HG03045 (cell line): ENCODE measurements at regions not wholly inside any gene's neighbourhood (a gene's known extent, or its start where the extent isn't known, plus 50 kb on each side); places are given as distances from the start of the nearest gene placed in this dataset.
"Not testable (repeated sequence)": the region's sequence is repeated elsewhere in the genome, so short reads cannot be mapped to it uniquely, and the experiment has no call there.

Experiments
- ATAC-seq: cut with Tn5 transposase; IDR thresholded peaks from one replicate; pipeline ENCODE4 v1.9.1; 2021; ENCODE audit warnings: mild to moderate bottlenecking, moderate library complexity; ENCODE audit not compliant: unreplicated experiment

GRCh38 chr3:148453781-148454191 lies 243.9 kb upstream of the AGTR1 start:
- no peak for ATAC-seq

GRCh38 chr3:148455098-148455497 lies 242.6 kb upstream of the AGTR1 start:
- no peak for ATAC-seq

GRCh38 chr3:148457886-148458285 lies 239.8 kb upstream of the AGTR1 start:
- no peak for ATAC-seq

GRCh38 chr3:148459931-148460513 lies 237.7 kb upstream of the AGTR1 start:
- no peak for ATAC-seq

- ATAC-seq: no peak
Observed at GRCh38 chr3:148460686-148461085, 237.0 kb upstream of the AGTR1 start.

GRCh38 chr3:148464246-148464645 lies 233.5 kb upstream of the AGTR1 start:
- ATAC-seq: no peak

- no peak for ATAC-seq
Observed at GRCh38 chr3:148466143-148466542, 231.6 kb upstream of the AGTR1 start.

- no peak for ATAC-seq
Observed at GRCh38 chr3:148466980-148467740, 230.5 kb upstream of the AGTR1 start.

GRCh38 chr3:148477375-148477774 lies 220.3 kb upstream of the AGTR1 start:
- ATAC-seq: no peak

- ATAC-seq: no peak
Observed at GRCh38 chr3:148493631-148494030, 204.1 kb upstream of the AGTR1 start.

- ATAC-seq: no peak
Observed at GRCh38 chr3:148494451-148494850, 203.3 kb upstream of the AGTR1 start.

GRCh38 chr3:148500881-148501280 lies 196.8 kb upstream of the AGTR1 start:
- no peak for ATAC-seq

GRCh38 chr3:148510116-148510515 lies 187.6 kb upstream of the AGTR1 start:
- ATAC-seq: no peak

GRCh38 chr3:148510561-148510960 lies 187.1 kb upstream of the AGTR1 start:
- no peak for ATAC-seq

GRCh38 chr3:148512648-148513047 lies 185.1 kb upstream of the AGTR1 start:
- ATAC-seq: no peak

- ATAC-seq: no peak
Observed at GRCh38 chr3:148513096-148513543, 184.6 kb upstream of the AGTR1 start.

GRCh38 chr3:148518520-148518919 lies 179.2 kb upstream of the AGTR1 start:
- ATAC-seq: no peak

GRCh38 chr3:148525621-148526020 lies 172.1 kb upstream of the AGTR1 start:
- not testable (repeated sequence) for ATAC-seq

GRCh38 chr3:148528024-148528423 lies 169.7 kb upstream of the AGTR1 start:
- no peak for ATAC-seq

GRCh38 chr3:148531836-148532235 lies 165.9 kb upstream of the AGTR1 start:
- no peak for ATAC-seq

- no peak for ATAC-seq
Observed at GRCh38 chr3:148532326-148532725, 165.4 kb upstream of the AGTR1 start.

GRCh38 chr3:148532774-148533173 lies 164.9 kb upstream of the AGTR1 start:
- ATAC-seq: no peak
